ENCODE measurements at regions not wholly inside any gene's neighbourhood (a gene's known extent, or its start where the extent isn't known, plus 50 kb on each side); places are given as distances from the start of the nearest gene placed in this dataset.
"Not testable (repeated sequence)": the region's sequence is repeated elsewhere in the genome, so short reads cannot be mapped to it uniquely, and the experiment has no call there.

- peaks cover 3% of the 10 kb centered on the region for H3K4me1 Mint-ChIP-seq (ENCODE audit: low read depth)
- no peak for DNase-seq (ENCODE audit: low spot score, unreplicated experiment)
- H3K27me3 Mint-ChIP-seq, result no peaks in the 10 kb centered on the region
- H3K4me3 Mint-ChIP-seq (ENCODE audit: low read depth), result no peak overlapping the region
- peaks cover 3% of the 10 kb centered on the region for H3K9me3 Mint-ChIP-seq (ENCODE audit: low read depth)
- H3K27ac Mint-ChIP-seq, result no peak overlapping the region
- H3K36me3 Mint-ChIP-seq (ENCODE audit: insufficient read depth), result no peaks in the 10 kb centered on the region
- TF ChIP-seq CTCF (IDR thresholded peaks at IDR 0.05; ENCODE audit: unreplicated experiment), result no peak
Observed at GRCh38 chr20:41702647-41703046, 84.5 kb upstream of the CHD6 start.

GRCh38 chr20:41701588-41702348 lies 83.6 kb upstream of the CHD6 start:
- no peaks in the 10 kb centered on the region for H3K27me3 Mint-ChIP-seq
- H3K4me1 Mint-ChIP-seq (ENCODE audit: low read depth), result peaks cover 5% of the 10 kb centered on the region
- H3K9me3 Mint-ChIP-seq (ENCODE audit: low read depth), result peaks cover 3% of the 10 kb centered on the region
- H3K4me3 Mint-ChIP-seq (ENCODE audit: low read depth), result no peak overlapping the region
- no peaks in the 10 kb centered on the region for H3K36me3 Mint-ChIP-seq (ENCODE audit: insufficient read depth)
- no peak overlapping the region for H3K27ac Mint-ChIP-seq
- TF ChIP-seq CTCF (IDR thresholded peaks at IDR 0.05; ENCODE audit: unreplicated experiment), result no peak
- no peak for DNase-seq (ENCODE audit: low spot score, unreplicated experiment)

GRCh38 chr20:41699673-41700072 lies 81.5 kb upstream of the CHD6 start:
- DNase-seq (ENCODE audit: low spot score, unreplicated experiment); H3K4me1 Mint-ChIP-seq (ENCODE audit: low read depth); H3K27me3 Mint-ChIP-seq; H3K9me3 Mint-ChIP-seq (ENCODE audit: low read depth); H3K27ac Mint-ChIP-seq; H3K36me3 Mint-ChIP-seq (ENCODE audit: insufficient read depth); H3K4me3 Mint-ChIP-seq (ENCODE audit: low read depth): not testable (repeated sequence)

- H3K4me1 Mint-ChIP-seq (ENCODE audit: low read depth), result peaks cover 12% of the 10 kb centered on the region
- peak; percentile 88 for TF ChIP-seq CTCF (IDR thresholded peaks at IDR 0.05; ENCODE audit: unreplicated experiment)
- H3K27ac Mint-ChIP-seq, result no peak overlapping the region
- H3K4me3 Mint-ChIP-seq (ENCODE audit: low read depth), result peak overlapping the region; percentile 23
- H3K9me3 Mint-ChIP-seq (ENCODE audit: low read depth), result peaks cover 3% of the 10 kb centered on the region
- DNase-seq (ENCODE audit: low spot score, unreplicated experiment), result no peak
- no peaks in the 10 kb centered on the region for H3K36me3 Mint-ChIP-seq (ENCODE audit: insufficient read depth)
- no peaks in the 10 kb centered on the region for H3K27me3 Mint-ChIP-seq
Observed at GRCh38 chr20:41697861-41698559, 79.8 kb upstream of the CHD6 start.

GRCh38 chr20:41696428-41696827 lies 78.3 kb upstream of the CHD6 start:
- no peak overlapping the region for H3K27ac Mint-ChIP-seq
- DNase-seq (ENCODE audit: low spot score, unreplicated experiment), result no peak
- no peak overlapping the region for H3K4me3 Mint-ChIP-seq (ENCODE audit: low read depth)
- no peak for TF ChIP-seq CTCF (IDR thresholded peaks at IDR 0.05; ENCODE audit: unreplicated experiment)
- H3K36me3 Mint-ChIP-seq (ENCODE audit: insufficient read depth), result no peaks in the 10 kb centered on the region
- peaks cover 3% of the 10 kb centered on the region for H3K9me3 Mint-ChIP-seq (ENCODE audit: low read depth)
- no peaks in the 10 kb centered on the region for H3K27me3 Mint-ChIP-seq
- peaks cover 12% of the 10 kb centered on the region for H3K4me1 Mint-ChIP-seq (ENCODE audit: low read depth)

All from progenitor cell of endocrine pancreas (in vitro differentiated cells).